ENCODE measurements at regions not wholly inside any gene's neighbourhood (a gene's known extent, or its start where the extent isn't known, plus 50 kb on each side); places are given as distances from the start of the nearest gene placed in this dataset.

DNA sequence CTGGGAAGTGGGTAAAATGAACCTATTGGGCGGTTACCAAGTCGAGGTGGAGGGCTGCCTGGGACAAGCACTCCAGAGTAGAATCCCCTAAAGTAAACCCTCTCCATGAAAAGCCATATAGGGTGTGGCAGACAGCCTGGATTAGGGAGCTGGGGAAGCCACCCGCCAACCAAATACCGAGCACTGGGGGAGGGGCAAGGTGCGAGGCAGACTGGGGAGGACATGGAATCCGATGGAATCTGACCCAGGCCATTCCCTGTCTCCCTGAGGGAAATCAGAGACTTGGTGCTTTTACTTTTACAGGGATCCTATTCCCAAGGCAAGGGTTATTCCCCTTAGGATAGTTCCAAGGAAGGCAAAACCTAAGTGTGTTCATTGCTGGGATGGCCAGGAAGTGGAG lies 130.9 kb upstream of the HSD17B12 start:
- TF ChIP-seq, protein P1, sequence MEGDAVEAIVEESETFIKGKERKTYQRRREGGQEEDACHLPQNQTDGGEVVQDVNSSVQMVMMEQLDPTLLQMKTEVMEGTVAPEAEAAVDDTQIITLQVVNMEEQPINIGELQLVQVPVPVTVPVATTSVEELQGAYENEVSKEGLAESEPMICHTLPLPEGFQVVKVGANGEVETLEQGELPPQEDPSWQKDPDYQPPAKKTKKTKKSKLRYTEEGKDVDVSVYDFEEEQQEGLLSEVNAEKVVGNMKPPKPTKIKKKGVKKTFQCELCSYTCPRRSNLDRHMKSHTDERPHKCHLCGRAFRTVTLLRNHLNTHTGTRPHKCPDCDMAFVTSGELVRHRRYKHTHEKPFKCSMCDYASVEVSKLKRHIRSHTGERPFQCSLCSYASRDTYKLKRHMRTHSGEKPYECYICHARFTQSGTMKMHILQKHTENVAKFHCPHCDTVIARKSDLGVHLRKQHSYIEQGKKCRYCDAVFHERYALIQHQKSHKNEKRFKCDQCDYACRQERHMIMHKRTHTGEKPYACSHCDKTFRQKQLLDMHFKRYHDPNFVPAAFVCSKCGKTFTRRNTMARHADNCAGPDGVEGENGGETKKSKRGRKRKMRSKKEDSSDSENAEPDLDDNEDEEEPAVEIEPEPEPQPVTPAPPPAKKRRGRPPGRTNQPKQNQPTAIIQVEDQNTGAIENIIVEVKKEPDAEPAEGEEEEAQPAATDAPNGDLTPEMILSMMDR (IDR thresholded peaks at IDR 0.05; ENCODE audit: low read length) = no peak
- no peak for TF ChIP-seq EZH2 (IDR thresholded peaks at IDR 0.05; ENCODE audit: borderline replicate concordance, low read length)
